Spleen (tissue), 7 donors: ENCODE measurements at regions not wholly inside any gene's neighbourhood (a gene's known extent, or its start where the extent isn't known, plus 50 kb on each side); places are given as distances from the start of the nearest gene placed in this dataset.

ENCODE experiments used
- CTCF ChIP-seq, 11 experiments: fragments of 200-600 bp in 7 of 11; fragments of 450-650 bp in 4 of 11; sonication (generic) in 4 of 11; IDR thresholded peaks in 8 of 11; conservative IDR thresholded peaks in 3 of 11; 1 replicate in 7 of 11; 2 replicates in 4 of 11; pipeline versions ENCODE4 v1.4.0 to v1.8.0; 2016 to 2021; ENCODE audit warnings: antibody characterized with exemption in 11 of 11, inconsistent platforms in 4 of 11, mild to moderate bottlenecking in 1 of 11
- POLR2A ChIP-seq, 3 donors: fragments of 450-650 bp; IDR thresholded peaks; one replicate each; pipeline ENCODE4 v1.5.1; 2017; ENCODE audit warnings: antibody characterized with exemption in 3 of 3, mild to moderate bottlenecking in 1 of 3
- POLR2AphosphoS5 ChIP-seq, 3 donors: sonication (generic); formaldehyde crosslinking; IDR thresholded peaks; one replicate each; pipeline ENCODE4 v1.5.1; 2017; ENCODE audit warnings: antibody characterized with exemption in 3 of 3
- donor health status: DM: no; HTN: no; CAD: no; lungs with moderate emphysema.
- donor health status: DM: no; HTN: no; CAD: no.
- donor health status: DM: no; HTN: no; CAD: no.

- TF ChIP-seq POLR2A (IDR thresholded peaks at IDR 0.05) (no peak), CTCF (IDR thresholded peaks at IDR 0.05 in 8 of 11, conservative IDR thresholded peaks at IDR 0.05 in 3 of 11) (no peak), POLR2AphosphoS5 (IDR thresholded peaks at IDR 0.05) (no peak)
Observed at GRCh38 chr10:114711869-114712250, 53.8 kb upstream of the ABLIM1 start.
